ENCODE measurements at regions not wholly inside any gene's neighbourhood (a gene's known extent, or its start where the extent isn't known, plus 50 kb on each side); places are given as distances from the start of the nearest gene placed in this dataset.

- RAD21 ChIA-PET (ENCODE audit: low non-redundant PET in 1 of 2, low total read pairs in 2 of 2, uncharacterized antibody in 2 of 2, unreplicated experiment in 2 of 2), result no interaction called here
- no peaks in the 10 kb centered on the region for H3K9me3 ChIP-seq (ENCODE audit: control insufficient read depth in 1 of 2, insufficient read depth in 1 of 2, low read depth in 1 of 2, low read length in 2 of 2)
- H3K27me3 ChIP-seq (ENCODE audit: insufficient read depth, low read length), result no peaks in the 10 kb centered on the region
- no peaks in the 10 kb centered on the region for H3K79me2 ChIP-seq (ENCODE audit: insufficient read depth, low read length)
- no peak overlapping the region for H3K4me3 ChIP-seq (replicated peaks in 1 of 2; ENCODE audit: low read depth in 1 of 2, low read length in 2 of 2)
- H3K9ac ChIP-seq (ENCODE audit: low read length), result no peak overlapping the region
- CTCF ChIA-PET, result no interaction called here
- H3K4me2 ChIP-seq (ENCODE audit: low read length), result no peak overlapping the region
- H2AFZ ChIP-seq (ENCODE audit: low read depth, low read length, poor library complexity, severe bottlenecking), result no peak overlapping the region
- ATAC-seq, result no peak
- H3K4me1 ChIP-seq (ENCODE audit: control insufficient read depth in 1 of 2, insufficient read depth in 2 of 2, low read length in 2 of 2), result no peaks in the 10 kb centered on the region
- intact Hi-C loops (cut with micrococcal nuclease), result no loop called here
- TF ChIP-seq EZH2 (IDR thresholded peaks at IDR 0.05) (no peak), CTCF (IDR thresholded peaks at IDR 0.05 in 2 of 3, conservative IDR thresholded peaks at IDR 0.05 in 1 of 3; ENCODE audit: borderline replicate concordance in 1 of 3, insufficient read depth in 1 of 3, low read depth in 2 of 3, low read length in 2 of 3) (no peak), CBX3 (IDR thresholded peaks at IDR 0.05; ENCODE audit: low read depth) (no peak), EZH2phosphoT487 (IDR thresholded peaks at IDR 0.05; ENCODE audit: borderline replicate concordance) (no peak), ZNF274 (IDR thresholded peaks at IDR 0.05; ENCODE audit: low read depth, low read length) (no peak), SIN3A (IDR thresholded peaks at IDR 0.05; ENCODE audit: low read depth) (no peak), FOSL1 (IDR thresholded peaks at IDR 0.05; ENCODE audit: low read depth) (no peak), POLR2AphosphoS5 (IDR thresholded peaks at IDR 0.05; ENCODE audit: low read depth, low read length) (no peak), SRF (IDR thresholded peaks at IDR 0.05; ENCODE audit: low read depth) (no peak), REST (IDR thresholded peaks at IDR 0.05; ENCODE audit: low read depth) (no peak), RAD21 (IDR thresholded peaks at IDR 0.05; ENCODE audit: low read depth) (no peak)
- TF ChIP-seq, protein P1, sequence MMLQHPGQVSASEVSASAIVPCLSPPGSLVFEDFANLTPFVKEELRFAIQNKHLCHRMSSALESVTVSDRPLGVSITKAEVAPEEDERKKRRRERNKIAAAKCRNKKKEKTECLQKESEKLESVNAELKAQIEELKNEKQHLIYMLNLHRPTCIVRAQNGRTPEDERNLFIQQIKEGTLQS (IDR thresholded peaks at IDR 0.05), result no peak
- BruUV-seq (replicated peaks), result no TSS peak
- no peaks in the 10 kb centered on the region for H3K36me3 ChIP-seq (ENCODE audit: control insufficient read depth in 1 of 2, insufficient read depth in 2 of 2, low read length in 2 of 2)
- no peak overlapping the region for H3K27ac ChIP-seq (ENCODE audit: low read depth, low read length)
- DNase-seq (ENCODE audit: low read depth, low spot score), result no peak
- H3K9me2 ChIP-seq (ENCODE audit: insufficient read depth), result no peaks in the 10 kb centered on the region
- POLR2A ChIA-PET, result no interaction called here
- no peaks in the 10 kb centered on the region for H4K20me1 ChIP-seq (ENCODE audit: insufficient read depth)
Measured at GRCh38 chr5:121152411-121152810, 688.3 kb downstream of the PRR16 start.

Data from HCT116 (cell line).